Adrenal gland (tissue), 5 donors: ENCODE measurements at regions not wholly inside any gene's neighbourhood (a gene's known extent, or its start where the extent isn't known, plus 50 kb on each side); places are given as distances from the start of the nearest gene placed in this dataset.

Source experiments
- POLR2A ChIP-seq, 2 donors: fragments of 450-650 bp; IDR thresholded peaks; one replicate each; pipeline ENCODE4 v1.6.1; 2017; ENCODE audit warnings: antibody characterized with exemption in 2 of 2, mild to moderate bottlenecking in 2 of 2, moderate library complexity in 1 of 2
- TF ChIP-seq, protein P1 (sequence below), 6 experiments: fragments of 450-650 bp in 4 of 6; fragments of 200-600 bp in 2 of 6; sonication (generic) in 1 of 6; IDR thresholded peaks; 1 replicate in 5 of 6; 2 replicates in 1 of 6; pipeline versions ENCODE4 v1.5.1 to v1.8.0; 2016 to 2021; ENCODE audit warnings: antibody characterized with exemption in 6 of 6, mild to moderate bottlenecking in 2 of 6, moderate library complexity in 1 of 6
- donor health status: DM: no; HTN: no; CAD: no.

DNA sequence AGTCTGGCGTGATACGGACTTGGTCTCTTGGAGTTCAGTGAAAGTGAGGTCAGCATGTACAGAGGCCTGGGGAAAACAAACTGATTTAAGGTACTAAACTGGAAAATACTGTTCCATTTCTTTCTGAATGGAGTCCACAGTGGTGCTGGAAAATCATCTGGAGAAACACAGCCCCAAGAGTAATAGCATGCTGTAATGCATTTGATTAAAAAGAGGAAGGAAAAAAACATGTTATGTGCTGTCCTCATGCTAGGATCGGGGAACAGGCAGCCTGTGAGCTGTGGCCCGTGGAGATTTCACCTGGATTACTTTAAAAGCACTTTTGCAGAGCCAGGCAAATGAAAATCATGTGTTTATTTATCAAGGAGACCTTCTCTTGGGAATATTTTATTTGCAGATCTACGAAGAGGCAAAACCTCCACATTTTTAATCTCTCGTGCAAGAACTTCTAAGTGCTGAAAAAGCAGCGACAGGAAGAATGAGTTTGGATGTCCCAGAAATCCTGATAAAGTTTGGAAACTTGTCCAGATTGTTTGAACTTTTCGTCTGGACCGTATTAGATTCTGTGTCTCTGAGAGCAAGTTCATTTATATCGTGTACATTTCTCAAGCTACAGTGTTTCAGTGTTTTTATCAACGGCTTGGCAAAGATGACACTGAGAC is 228.8 kb downstream of the GAS1 start:
- TF ChIP-seq, protein P1, sequence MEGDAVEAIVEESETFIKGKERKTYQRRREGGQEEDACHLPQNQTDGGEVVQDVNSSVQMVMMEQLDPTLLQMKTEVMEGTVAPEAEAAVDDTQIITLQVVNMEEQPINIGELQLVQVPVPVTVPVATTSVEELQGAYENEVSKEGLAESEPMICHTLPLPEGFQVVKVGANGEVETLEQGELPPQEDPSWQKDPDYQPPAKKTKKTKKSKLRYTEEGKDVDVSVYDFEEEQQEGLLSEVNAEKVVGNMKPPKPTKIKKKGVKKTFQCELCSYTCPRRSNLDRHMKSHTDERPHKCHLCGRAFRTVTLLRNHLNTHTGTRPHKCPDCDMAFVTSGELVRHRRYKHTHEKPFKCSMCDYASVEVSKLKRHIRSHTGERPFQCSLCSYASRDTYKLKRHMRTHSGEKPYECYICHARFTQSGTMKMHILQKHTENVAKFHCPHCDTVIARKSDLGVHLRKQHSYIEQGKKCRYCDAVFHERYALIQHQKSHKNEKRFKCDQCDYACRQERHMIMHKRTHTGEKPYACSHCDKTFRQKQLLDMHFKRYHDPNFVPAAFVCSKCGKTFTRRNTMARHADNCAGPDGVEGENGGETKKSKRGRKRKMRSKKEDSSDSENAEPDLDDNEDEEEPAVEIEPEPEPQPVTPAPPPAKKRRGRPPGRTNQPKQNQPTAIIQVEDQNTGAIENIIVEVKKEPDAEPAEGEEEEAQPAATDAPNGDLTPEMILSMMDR (IDR thresholded peaks at IDR 0.05): no peak
- no peak for TF ChIP-seq POLR2A (IDR thresholded peaks at IDR 0.05)
